Adrenal gland (tissue), 9 donors: ENCODE measurements at regions not wholly inside any gene's neighbourhood (a gene's known extent, or its start where the extent isn't known, plus 50 kb on each side); places are given as distances from the start of the nearest gene placed in this dataset.
"Not testable (repeated sequence)": the region's sequence is repeated elsewhere in the genome, so short reads cannot be mapped to it uniquely, and the experiment has no call there.

Source experiments
- DNase-seq, 7 donors: peaks; one replicate each; pipeline ENCODE4 v3.0.0-alpha.2; 2019 to 2020
- H3K27ac ChIP-seq, 5 donors: fragments of 200-600 bp; sonication (generic) in 4 of 5; 1 replicate in 3 of 5; 2 replicates in 2 of 5; pipeline versions ENCODE4 v1.5.1 to v1.8.0; 2016 to 2020; ENCODE audit warnings: mild to moderate bottlenecking in 1 of 5
- H3K27me3 ChIP-seq: fragments of 200-600 bp; 2 replicates; pipeline ENCODE4 v1.8.0; 2021
- H3K36me3 ChIP-seq, 2 donors: fragments of 200-600 bp; replicated peaks in 1 of 2; 1 replicate in 1 of 2; 2 replicates in 1 of 2; pipeline versions ENCODE4 v1.5.1 to v1.8.0; 2018 to 2022
- H3K4me1 ChIP-seq, 2 donors: fragments of 200-600 bp; replicated peaks in 1 of 2; 1 replicate in 1 of 2; 2 replicates in 1 of 2; pipeline versions ENCODE4 v1.5.1 to v1.8.0; 2018 to 2021
- H3K4me3 ChIP-seq, 4 donors: fragments of 200-600 bp; sonication (generic) in 3 of 4; one replicate each; pipeline ENCODE4 v1.5.1; 2016 to 2018
- H3K9me3 ChIP-seq, 3 donors: fragments of 200-600 bp; sonication (generic) in 1 of 3; replicated peaks in 1 of 3; 1 replicate in 2 of 3; 2 replicates in 1 of 3; pipeline versions ENCODE4 v1.5.1 to v1.8.0; 2016 to 2021
- POLR2A ChIP-seq, 2 donors: fragments of 450-650 bp; IDR thresholded peaks; one replicate each; pipeline ENCODE4 v1.6.1; 2017; ENCODE audit warnings: antibody characterized with exemption in 2 of 2, mild to moderate bottlenecking in 2 of 2, moderate library complexity in 1 of 2
- WGBS, 4 donors: extraction: QIAGEN DNeasy Blood & Tissue Kit in 2 of 4; methylation state at CpG; one replicate each; pipeline versions ENCODE4 v1.1.5 to v1.1.7; 2013 to 2017; 5-methylcytosine and 5-hydroxymethylcytosine counted together
- intact Hi-C, 2 donors: fragments of 100-400 bp; cut with DNase I; formaldehyde crosslinking; loops; one replicate each; pipeline versions ENCODE4 v1.14.1 to v1.15.0; 2022 to 2023
- TF ChIP-seq, protein P1 (sequence below), 6 experiments: fragments of 450-650 bp in 4 of 6; fragments of 200-600 bp in 2 of 6; sonication (generic) in 1 of 6; IDR thresholded peaks; 1 replicate in 5 of 6; 2 replicates in 1 of 6; pipeline versions ENCODE4 v1.5.1 to v1.8.0; 2016 to 2021; ENCODE audit warnings: antibody characterized with exemption in 6 of 6, mild to moderate bottlenecking in 2 of 6, moderate library complexity in 1 of 6
- donor health status: healthy with polysubstance abuse.
- donor health status: Bipolar disorder and iron deficiency.
- donor health status: DM: yes; HTN: yes; CAD: no.
- donor health status: DM: no; HTN: no; CAD: no.
- donor health status: DM: no; HTN: no; CAD: no.

DNA sequence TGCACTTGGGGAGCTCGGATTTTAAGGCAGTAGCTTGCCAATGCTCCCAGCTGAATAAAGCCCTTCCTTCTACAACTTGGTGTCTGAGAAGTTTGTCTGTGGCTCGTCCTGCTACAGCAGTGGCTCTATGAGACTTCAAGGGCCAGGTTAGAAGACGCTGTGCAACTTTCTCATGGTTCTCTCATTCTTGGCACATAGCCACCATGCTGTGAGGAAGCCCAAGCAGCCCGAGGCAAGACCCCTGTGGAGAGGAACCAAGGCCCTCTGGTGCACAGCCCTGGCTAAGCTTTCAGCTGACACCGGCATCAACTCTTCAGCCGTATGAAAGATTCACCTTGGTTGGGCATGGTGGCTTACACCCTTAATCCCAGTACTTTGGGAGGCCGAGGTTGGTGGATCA is 116.9 kb upstream of the EEF2KMT start:
- no peak for DNase-seq
- Histone ChIP-seq H3K4me1 (no peaks in the 10 kb centered on the region), H3K27me3 (no peaks in the 10 kb centered on the region), H3K36me3 (no peaks in the 10 kb centered on the region), H3K27ac (no peak overlapping the region), H3K9me3 (no peaks in the 10 kb centered on the region), H3K4me3 (no peak overlapping the region)
- no peak for TF ChIP-seq POLR2A (IDR thresholded peaks at IDR 0.05)
- TF ChIP-seq, protein P1, sequence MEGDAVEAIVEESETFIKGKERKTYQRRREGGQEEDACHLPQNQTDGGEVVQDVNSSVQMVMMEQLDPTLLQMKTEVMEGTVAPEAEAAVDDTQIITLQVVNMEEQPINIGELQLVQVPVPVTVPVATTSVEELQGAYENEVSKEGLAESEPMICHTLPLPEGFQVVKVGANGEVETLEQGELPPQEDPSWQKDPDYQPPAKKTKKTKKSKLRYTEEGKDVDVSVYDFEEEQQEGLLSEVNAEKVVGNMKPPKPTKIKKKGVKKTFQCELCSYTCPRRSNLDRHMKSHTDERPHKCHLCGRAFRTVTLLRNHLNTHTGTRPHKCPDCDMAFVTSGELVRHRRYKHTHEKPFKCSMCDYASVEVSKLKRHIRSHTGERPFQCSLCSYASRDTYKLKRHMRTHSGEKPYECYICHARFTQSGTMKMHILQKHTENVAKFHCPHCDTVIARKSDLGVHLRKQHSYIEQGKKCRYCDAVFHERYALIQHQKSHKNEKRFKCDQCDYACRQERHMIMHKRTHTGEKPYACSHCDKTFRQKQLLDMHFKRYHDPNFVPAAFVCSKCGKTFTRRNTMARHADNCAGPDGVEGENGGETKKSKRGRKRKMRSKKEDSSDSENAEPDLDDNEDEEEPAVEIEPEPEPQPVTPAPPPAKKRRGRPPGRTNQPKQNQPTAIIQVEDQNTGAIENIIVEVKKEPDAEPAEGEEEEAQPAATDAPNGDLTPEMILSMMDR (IDR thresholded peaks at IDR 0.05): no peak
- intact Hi-C loops: no loop called here
- 70 to 81% (median 76%) methylated on average over 4 to 7 of the region's 7 CpGs for WGBS, 4 donors

DNA sequence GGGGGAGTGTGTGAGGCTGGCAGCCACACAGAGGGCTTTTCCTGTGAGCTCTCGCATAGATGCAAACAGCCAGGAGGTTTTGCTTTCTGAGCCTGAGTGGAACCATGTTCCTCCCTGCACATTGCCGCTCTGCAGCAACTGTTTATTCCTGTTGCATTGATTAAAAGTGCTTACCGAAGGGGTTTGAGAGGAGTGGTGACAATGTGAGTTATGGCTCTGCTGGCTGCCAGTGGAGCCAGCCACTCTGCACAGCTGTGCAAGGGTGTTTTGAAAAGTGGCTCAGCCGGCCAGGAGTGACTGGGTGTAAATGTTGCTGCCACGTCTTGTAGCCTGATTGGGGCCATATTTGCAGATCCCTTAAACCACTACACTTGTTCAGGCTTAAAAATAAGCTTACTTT is 114.9 kb upstream of the EEF2KMT start:
- H3K36me3 ChIP-seq, H3K9me3 ChIP-seq, H3K4me1 ChIP-seq, H3K27ac ChIP-seq, intact Hi-C loops, H3K27me3 ChIP-seq, H3K4me3 ChIP-seq, DNase-seq: not testable (repeated sequence)
- 17 to 30% (median 26%) methylated on average over 4 to 5 of the region's 5 CpGs for WGBS, 4 donors

DNA sequence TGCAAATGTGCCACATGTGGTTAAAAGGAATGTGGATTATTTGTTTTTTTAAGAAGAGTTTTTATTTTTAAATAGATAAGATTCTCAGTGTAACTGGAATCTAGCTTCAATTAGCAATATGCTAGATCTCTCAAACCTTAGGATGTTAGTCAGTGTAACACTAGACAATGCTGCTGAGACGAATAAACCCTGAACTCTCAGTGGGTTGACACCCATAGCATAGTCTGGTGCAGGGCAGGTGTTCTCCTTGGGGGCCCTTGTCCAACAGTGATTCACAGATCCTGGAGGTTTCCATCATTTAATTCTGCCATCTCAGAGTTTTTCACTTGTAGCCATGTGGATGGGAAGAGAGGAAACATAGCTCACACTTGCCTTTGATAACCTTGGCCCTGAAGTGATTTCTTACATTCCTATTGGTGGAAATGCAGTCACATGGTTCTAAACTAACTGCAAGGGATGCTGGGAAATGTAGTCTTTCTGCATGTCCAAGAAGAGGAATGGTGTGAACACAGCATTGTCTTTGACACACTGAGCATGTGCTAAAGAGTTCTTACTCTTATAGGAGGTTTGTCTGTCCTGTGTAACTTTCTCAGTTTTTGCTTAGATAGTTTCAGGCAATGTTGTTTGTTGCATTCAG is 110.4 kb upstream of the EEF2KMT start:
- intact Hi-C loops, H3K4me3 ChIP-seq, DNase-seq, H3K9me3 ChIP-seq, H3K4me1 ChIP-seq, H3K36me3 ChIP-seq, H3K27me3 ChIP-seq, H3K27ac ChIP-seq: not testable (repeated sequence)
- 85 to 93% (median 87%) methylated on average over 1 of the region's 1 CpG for WGBS, 4 donors

DNA sequence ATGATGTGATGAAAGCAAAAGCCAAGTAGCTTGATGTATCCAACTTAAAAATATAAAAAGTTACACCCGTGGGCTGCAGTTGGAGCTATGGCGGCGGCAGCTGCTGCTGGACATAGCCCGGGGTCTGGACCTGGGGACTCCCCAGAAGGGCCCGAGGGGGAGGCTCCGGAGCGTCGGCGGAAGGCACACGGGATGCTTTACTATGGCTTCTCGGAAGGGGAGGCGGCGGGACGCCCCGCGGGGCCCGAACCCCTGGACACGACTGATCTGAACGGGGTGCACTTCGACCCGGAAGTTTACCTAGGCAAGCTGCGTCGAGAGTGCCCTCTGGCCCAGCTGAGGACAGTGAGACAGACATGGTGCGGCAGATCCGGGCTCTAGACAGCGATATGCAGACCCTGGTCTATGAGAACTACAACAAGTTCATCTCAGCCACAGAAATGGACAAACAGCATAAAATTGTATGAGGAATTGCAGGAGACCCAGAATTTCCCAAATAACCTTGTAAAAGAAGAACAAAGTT is 109.5 kb upstream of the EEF2KMT start:
- TF ChIP-seq POLR2A (IDR thresholded peaks at IDR 0.05): no peak
- TF ChIP-seq, protein P1 (IDR thresholded peaks at IDR 0.05): no peak
- no peak for DNase-seq
- no peaks in the 10 kb centered on the region for H3K9me3 ChIP-seq
- intact Hi-C loops: no loop called here
- WGBS, 4 donors: 79 to 87% (median 85%) methylated on average over 20 to 26 of the region's 26 CpGs
- no peak overlapping the region for H3K27ac ChIP-seq
- H3K4me1 ChIP-seq: no peaks in the 10 kb centered on the region
- no peaks in the 10 kb centered on the region for H3K27me3 ChIP-seq
- H3K36me3 ChIP-seq: no peaks in the 10 kb centered on the region
- no peak overlapping the region for H3K4me3 ChIP-seq

DNA sequence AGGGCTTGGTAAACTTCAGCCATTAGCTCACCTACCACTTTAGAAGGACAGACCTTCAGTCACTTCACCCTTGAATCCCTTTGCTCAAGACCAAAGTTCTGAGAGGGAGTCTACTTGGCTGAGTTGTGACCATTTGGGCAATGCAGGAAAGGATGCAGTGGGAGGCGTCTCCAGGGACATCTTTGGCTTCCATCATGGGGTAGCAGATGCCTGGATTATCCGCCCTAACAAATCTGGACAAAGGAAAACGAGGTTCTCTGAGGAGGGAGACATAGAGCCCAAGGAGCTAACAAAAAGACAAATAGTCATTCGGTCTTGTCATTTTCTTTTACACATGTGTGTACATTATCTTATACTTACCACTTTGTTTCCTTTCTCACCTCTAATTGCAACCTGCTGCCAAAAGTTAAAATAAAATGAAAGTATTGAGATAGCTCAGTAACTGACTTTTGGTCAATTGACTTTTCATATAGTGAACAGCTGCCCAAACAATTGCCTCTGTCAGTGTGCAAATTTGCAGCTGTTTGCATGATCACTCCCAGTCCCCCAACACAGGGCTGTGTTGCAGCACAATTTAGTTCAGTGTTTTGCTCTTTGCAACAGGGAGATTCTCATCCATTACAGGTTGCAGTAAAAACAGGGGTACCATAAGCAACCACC is 108.9 kb upstream of the EEF2KMT start:
- intact Hi-C loops: no loop called here
- Histone ChIP-seq H3K36me3 (no peaks in the 10 kb centered on the region), H3K4me3 (no peak overlapping the region), H3K27ac (no peak overlapping the region), H3K4me1 (no peaks in the 10 kb centered on the region), H3K9me3 (no peaks in the 10 kb centered on the region), H3K27me3 (no peaks in the 10 kb centered on the region)
- no peak for DNase-seq
- WGBS, 4 donors: 57 to 70% (median 65%) methylated on average over 4 of the region's 4 CpGs
- TF ChIP-seq POLR2A (IDR thresholded peaks at IDR 0.05): no peak
- TF ChIP-seq, protein P1 (IDR thresholded peaks at IDR 0.05): no peak
